ENCODE measurements at regions not wholly inside any gene's neighbourhood (a gene's known extent, or its start where the extent isn't known, plus 50 kb on each side); places are given as distances from the start of the nearest gene placed in this dataset.
"Not testable (repeated sequence)": the region's sequence is repeated elsewhere in the genome, so short reads cannot be mapped to it uniquely, and the experiment has no call there.

DNA sequence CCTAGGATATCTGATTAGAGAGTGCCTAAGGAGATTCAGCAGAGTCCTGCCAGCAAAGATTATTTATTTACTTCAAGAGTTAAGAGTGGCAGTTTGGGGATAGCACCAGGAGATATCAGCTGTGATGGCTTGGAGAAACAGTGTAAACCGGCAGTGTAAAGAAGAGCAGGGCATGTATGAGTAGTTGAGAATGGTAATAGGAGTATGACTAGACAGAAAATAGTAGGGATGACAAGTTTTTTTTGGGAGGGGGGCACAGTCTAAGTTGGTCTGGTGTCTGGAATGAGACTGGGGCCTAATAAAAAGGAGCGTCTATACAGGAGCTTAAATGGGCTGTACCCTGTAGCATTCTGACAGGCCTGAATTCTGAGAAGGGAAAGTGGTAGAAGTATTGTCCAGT lies 181.8 kb upstream of the TRPC7 start:
- 68% methylated on average over 2 of the region's 2 CpGs for WGBS (ENCODE audit: missing lambda C conversion rate)
- POLR2A ChIA-PET; H3K27ac ChIP-seq; CTCF ChIA-PET; ATAC-seq; H3K4me2 ChIP-seq; H3K4me1 ChIP-seq; H3K4me3 ChIP-seq; H3K9me3 ChIP-seq; DNase-seq (ENCODE audit: low read depth in 1 of 2, low spot score in 1 of 2); FAIRE-seq: not testable (repeated sequence)

DNA sequence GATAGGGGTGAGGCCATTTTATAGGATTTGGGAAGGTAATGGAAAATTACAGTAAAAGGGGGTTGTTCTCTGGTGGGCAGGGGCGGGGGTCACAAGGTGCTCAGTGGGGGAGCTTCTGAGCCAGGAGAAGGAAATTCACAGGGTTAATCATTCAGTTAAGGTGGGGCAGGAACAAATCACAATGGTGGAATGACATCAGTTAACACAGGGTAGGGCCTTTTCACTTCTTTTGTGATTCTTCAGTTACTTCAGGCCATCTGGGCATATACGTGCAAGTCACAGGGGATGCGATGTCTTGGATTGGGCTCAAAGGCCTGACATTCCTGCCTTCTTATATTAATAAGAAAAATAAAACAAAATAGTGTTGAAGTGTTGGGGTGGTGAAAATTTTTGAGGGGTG lies 181.1 kb upstream of the TRPC7 start:
- not testable (repeated sequence) for ATAC-seq, FAIRE-seq

DNA sequence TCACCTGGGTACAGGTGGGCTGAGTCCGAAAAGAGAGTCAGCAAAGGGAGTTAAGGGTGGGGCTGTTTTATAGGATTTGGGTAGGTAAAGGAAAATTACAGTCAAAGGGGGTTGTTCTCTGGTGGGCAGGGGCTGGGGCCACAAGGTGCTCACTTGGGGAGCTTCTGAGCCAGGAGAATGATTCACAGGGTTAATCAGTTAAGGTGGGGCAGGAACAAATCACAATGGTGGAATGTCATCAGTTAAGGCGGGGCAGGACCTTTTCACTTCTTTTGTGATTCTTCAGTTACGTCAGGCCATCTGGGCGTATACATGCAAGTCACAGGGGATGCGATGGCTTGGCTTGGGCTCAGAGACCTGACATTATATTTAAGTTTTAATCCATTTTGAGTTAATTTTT lies 179.7 kb upstream of the TRPC7 start:
- DNase-seq (ENCODE audit: low read depth in 1 of 2, low spot score in 1 of 2); H3K4me1 ChIP-seq; H3K4me3 ChIP-seq; H3K9me3 ChIP-seq; ATAC-seq; H3K4me2 ChIP-seq; CTCF ChIA-PET; FAIRE-seq; H3K27ac ChIP-seq; POLR2A ChIA-PET: not testable (repeated sequence)
- 51% methylated on average over 5 of the region's 5 CpGs for WGBS (ENCODE audit: missing lambda C conversion rate)

More for the DNA sequence above, 181.1 kb upstream of the TRPC7 start:
- 54% methylated on average over 3 of the region's 3 CpGs for WGBS (ENCODE audit: missing lambda C conversion rate)
- H3K4me1 ChIP-seq; H3K4me2 ChIP-seq; H3K9me3 ChIP-seq; H3K27ac ChIP-seq; CTCF ChIA-PET; H3K4me3 ChIP-seq; DNase-seq (ENCODE audit: low read depth in 1 of 2, low spot score in 1 of 2); POLR2A ChIA-PET: not testable (repeated sequence)

DNA sequence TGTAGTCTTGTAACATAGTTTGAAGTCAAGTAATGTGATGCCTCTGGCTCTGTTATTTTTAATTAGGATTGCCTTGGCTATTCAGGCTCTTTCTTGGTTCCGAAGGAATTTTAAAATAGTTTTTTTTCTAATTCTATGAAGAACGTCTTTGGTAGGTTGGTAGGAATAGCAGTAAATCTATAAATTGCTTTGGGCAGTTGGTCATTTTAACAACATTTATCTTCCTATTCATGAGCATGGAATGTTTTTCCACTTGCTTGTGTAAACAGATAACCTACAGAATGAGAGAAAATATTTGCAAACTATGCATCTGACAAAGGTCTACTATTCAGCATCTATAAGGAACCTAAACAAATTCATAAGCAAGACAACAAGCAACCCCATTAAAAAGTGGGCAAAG lies 173.2 kb upstream of the TRPC7 start:
- WGBS (ENCODE audit: missing lambda C conversion rate) = 4% methylated on average over 2 of the region's 2 CpGs
- Histone ChIP-seq H3K4me3 (no peak overlapping the region), H3K9me3 (no peaks in the 10 kb centered on the region), H3K27ac (no peak overlapping the region), H3K4me1 (no peaks in the 10 kb centered on the region), H3K4me2 (no peak overlapping the region)
- no peak for FAIRE-seq
- TF ChIP-seq KDM1A (IDR thresholded peaks at IDR 0.05; ENCODE audit: low read depth) (no peak), RNF2 (IDR thresholded peaks at IDR 0.05; ENCODE audit: borderline replicate concordance, low read depth) (no peak), ZC3H11A (IDR thresholded peaks at IDR 0.05) (no peak), HEYL (CRISPR knock-in tag; IDR thresholded peaks at IDR 0.05) (no peak), TP53 (CRISPR knock-in tag; IDR thresholded peaks at IDR 0.05) (no peak), HOXB5 (CRISPR knock-in tag; IDR thresholded peaks at IDR 0.05) (no peak), CBX2 (IDR thresholded peaks at IDR 0.05; ENCODE audit: borderline replicate concordance, low read depth) (no peak), HOXA7 (CRISPR knock-in tag; IDR thresholded peaks at IDR 0.05) (no peak), BHLHE40 (IDR thresholded peaks at IDR 0.05; ENCODE audit: low read depth, low read length) (no peak), KDM5A (IDR thresholded peaks at IDR 0.05) (no peak)
- TF ChIP-seq, protein P1, sequence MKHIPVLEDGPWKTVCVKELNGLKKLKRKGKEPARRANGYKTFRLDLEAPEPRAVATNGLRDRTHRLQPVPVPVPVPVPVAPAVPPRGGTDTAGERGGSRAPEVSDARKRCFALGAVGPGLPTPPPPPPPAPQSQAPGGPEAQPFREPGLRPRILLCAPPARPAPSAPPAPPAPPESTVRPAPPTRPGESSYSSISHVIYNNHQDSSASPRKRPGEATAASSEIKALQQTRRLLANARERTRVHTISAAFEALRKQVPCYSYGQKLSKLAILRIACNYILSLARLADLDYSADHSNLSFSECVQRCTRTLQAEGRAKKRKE (CRISPR knock-in tag; IDR thresholded peaks at IDR 0.05; ENCODE audit: low read depth) = no peak
- TF ChIP-seq, protein P2, sequence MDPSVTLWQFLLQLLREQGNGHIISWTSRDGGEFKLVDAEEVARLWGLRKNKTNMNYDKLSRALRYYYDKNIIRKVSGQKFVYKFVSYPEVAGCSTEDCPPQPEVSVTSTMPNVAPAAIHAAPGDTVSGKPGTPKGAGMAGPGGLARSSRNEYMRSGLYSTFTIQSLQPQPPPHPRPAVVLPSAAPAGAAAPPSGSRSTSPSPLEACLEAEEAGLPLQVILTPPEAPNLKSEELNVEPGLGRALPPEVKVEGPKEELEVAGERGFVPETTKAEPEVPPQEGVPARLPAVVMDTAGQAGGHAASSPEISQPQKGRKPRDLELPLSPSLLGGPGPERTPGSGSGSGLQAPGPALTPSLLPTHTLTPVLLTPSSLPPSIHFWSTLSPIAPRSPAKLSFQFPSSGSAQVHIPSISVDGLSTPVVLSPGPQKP (IDR thresholded peaks at IDR 0.05; ENCODE audit: low read depth, low read length) = no peak
- TF ChIP-seq, protein P3, sequence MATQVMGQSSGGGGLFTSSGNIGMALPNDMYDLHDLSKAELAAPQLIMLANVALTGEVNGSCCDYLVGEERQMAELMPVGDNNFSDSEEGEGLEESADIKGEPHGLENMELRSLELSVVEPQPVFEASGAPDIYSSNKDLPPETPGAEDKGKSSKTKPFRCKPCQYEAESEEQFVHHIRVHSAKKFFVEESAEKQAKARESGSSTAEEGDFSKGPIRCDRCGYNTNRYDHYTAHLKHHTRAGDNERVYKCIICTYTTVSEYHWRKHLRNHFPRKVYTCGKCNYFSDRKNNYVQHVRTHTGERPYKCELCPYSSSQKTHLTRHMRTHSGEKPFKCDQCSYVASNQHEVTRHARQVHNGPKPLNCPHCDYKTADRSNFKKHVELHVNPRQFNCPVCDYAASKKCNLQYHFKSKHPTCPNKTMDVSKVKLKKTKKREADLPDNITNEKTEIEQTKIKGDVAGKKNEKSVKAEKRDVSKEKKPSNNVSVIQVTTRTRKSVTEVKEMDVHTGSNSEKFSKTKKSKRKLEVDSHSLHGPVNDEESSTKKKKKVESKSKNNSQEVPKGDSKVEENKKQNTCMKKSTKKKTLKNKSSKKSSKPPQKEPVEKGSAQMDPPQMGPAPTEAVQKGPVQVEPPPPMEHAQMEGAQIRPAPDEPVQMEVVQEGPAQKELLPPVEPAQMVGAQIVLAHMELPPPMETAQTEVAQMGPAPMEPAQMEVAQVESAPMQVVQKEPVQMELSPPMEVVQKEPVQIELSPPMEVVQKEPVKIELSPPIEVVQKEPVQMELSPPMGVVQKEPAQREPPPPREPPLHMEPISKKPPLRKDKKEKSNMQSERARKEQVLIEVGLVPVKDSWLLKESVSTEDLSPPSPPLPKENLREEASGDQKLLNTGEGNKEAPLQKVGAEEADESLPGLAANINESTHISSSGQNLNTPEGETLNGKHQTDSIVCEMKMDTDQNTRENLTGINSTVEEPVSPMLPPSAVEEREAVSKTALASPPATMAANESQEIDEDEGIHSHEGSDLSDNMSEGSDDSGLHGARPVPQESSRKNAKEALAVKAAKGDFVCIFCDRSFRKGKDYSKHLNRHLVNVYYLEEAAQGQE (IDR thresholded peaks at IDR 0.05) = no peak
- TF ChIP-seq, protein P4, sequence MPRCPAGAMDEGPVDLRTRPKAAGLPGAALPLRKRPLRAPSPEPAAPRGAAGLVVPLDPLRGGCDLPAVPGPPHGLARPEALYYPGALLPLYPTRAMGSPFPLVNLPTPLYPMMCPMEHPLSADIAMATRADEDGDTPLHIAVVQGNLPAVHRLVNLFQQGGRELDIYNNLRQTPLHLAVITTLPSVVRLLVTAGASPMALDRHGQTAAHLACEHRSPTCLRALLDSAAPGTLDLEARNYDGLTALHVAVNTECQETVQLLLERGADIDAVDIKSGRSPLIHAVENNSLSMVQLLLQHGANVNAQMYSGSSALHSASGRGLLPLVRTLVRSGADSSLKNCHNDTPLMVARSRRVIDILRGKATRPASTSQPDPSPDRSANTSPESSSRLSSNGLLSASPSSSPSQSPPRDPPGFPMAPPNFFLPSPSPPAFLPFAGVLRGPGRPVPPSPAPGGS (IDR thresholded peaks at IDR 0.05) = no peak
- TF ChIP-seq, protein P5, sequence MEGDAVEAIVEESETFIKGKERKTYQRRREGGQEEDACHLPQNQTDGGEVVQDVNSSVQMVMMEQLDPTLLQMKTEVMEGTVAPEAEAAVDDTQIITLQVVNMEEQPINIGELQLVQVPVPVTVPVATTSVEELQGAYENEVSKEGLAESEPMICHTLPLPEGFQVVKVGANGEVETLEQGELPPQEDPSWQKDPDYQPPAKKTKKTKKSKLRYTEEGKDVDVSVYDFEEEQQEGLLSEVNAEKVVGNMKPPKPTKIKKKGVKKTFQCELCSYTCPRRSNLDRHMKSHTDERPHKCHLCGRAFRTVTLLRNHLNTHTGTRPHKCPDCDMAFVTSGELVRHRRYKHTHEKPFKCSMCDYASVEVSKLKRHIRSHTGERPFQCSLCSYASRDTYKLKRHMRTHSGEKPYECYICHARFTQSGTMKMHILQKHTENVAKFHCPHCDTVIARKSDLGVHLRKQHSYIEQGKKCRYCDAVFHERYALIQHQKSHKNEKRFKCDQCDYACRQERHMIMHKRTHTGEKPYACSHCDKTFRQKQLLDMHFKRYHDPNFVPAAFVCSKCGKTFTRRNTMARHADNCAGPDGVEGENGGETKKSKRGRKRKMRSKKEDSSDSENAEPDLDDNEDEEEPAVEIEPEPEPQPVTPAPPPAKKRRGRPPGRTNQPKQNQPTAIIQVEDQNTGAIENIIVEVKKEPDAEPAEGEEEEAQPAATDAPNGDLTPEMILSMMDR (IDR thresholded peaks at IDR 0.05) = no peak
- DNase-seq (ENCODE audit: low read depth in 1 of 2, low spot score in 1 of 2) = no peak
- no peak for ATAC-seq
- ChIA-PET POLR2A (no interaction called here), CTCF (no interaction called here)

Measured in A549 (cell line).